ENCODE measurements at regions not wholly inside any gene's neighbourhood (a gene's known extent, or its start where the extent isn't known, plus 50 kb on each side); places are given as distances from the start of the nearest gene placed in this dataset.

DNA sequence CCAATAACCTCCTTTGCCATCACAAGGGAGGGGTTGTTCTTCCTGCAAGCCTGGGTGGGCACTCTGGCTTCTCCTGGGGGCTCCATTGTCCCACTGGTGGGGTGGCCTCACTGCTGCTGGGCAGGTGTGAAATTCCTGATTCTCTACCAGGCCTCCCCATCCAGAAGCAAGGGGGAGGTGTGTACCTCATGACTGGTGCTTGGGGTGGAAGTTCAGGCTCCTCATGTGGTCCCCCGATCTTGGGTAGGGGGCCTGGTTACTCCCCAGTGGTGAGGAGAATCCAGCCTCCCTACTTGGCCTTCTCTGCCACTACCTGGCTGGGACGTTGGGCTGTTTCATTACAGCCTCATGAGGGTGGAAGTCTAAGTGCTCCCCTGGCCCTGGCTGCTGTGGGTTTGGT is 433.9 kb downstream of the IRX2 start:
- Histone ChIP-seq H3K36me3 (ENCODE audit: control insufficient read depth in 1 of 2, insufficient read depth in 2 of 2, low read length in 2 of 2) (no peaks in the 10 kb centered on the region), H4K20me1 (ENCODE audit: insufficient read depth) (no peaks in the 10 kb centered on the region), H3K27me3 (ENCODE audit: insufficient read depth, low read length) (no peaks in the 10 kb centered on the region), H2AFZ (ENCODE audit: low read depth, low read length, poor library complexity, severe bottlenecking) (no peak overlapping the region), H3K9ac (ENCODE audit: low read length) (no peak overlapping the region), H3K9me2 (ENCODE audit: insufficient read depth) (no peaks in the 10 kb centered on the region), H3K4me2 (ENCODE audit: low read length) (no peak overlapping the region), H3K79me2 (ENCODE audit: insufficient read depth, low read length) (no peaks in the 10 kb centered on the region), H3K4me1 (ENCODE audit: control insufficient read depth in 1 of 2, insufficient read depth in 2 of 2, low read length in 2 of 2) (no peaks in the 10 kb centered on the region), H3K9me3 (ENCODE audit: control insufficient read depth in 1 of 2, insufficient read depth in 1 of 2, low read depth in 1 of 2, low read length in 2 of 2) (peaks cover 0 to 3% of the 10 kb centered on the region in 2 experiments; a peak in 2 of 4 replicates), H3K4me3 (replicated peaks in 1 of 2; ENCODE audit: low read depth in 1 of 2, low read length in 2 of 2) (no peak overlapping the region), H3K27ac (ENCODE audit: low read depth, low read length) (no peak overlapping the region)
- TF ChIP-seq ZNF274 (IDR thresholded peaks at IDR 0.05; ENCODE audit: low read depth, low read length) (no peak), YY1 (IDR thresholded peaks at IDR 0.05; ENCODE audit: extremely low read depth, insufficient replicate concordance, low read depth, low read length) (no peak), POLR2A (IDR thresholded peaks at IDR 0.05; ENCODE audit: borderline replicate concordance, extremely low read depth, insufficient read depth, insufficient read length) (no peak), JUND (IDR thresholded peaks at IDR 0.05) (no peak), SRF (IDR thresholded peaks at IDR 0.05; ENCODE audit: low read depth) (no peak), ELF1 (IDR thresholded peaks at IDR 0.05; ENCODE audit: borderline replicate concordance, low read depth) (no peak), SIN3A (IDR thresholded peaks at IDR 0.05; ENCODE audit: low read depth) (no peak), ZFX (IDR thresholded peaks at IDR 0.05) (no peak), EGR1 (IDR thresholded peaks at IDR 0.05; ENCODE audit: low read depth) (no peak), RAD21 (IDR thresholded peaks at IDR 0.05; ENCODE audit: low read depth) (no peak), SP1 (IDR thresholded peaks at IDR 0.05; ENCODE audit: low read depth) (no peak), CEBPB (IDR thresholded peaks at IDR 0.05; ENCODE audit: low read depth) (no peak)
- TF ChIP-seq, protein P1, sequence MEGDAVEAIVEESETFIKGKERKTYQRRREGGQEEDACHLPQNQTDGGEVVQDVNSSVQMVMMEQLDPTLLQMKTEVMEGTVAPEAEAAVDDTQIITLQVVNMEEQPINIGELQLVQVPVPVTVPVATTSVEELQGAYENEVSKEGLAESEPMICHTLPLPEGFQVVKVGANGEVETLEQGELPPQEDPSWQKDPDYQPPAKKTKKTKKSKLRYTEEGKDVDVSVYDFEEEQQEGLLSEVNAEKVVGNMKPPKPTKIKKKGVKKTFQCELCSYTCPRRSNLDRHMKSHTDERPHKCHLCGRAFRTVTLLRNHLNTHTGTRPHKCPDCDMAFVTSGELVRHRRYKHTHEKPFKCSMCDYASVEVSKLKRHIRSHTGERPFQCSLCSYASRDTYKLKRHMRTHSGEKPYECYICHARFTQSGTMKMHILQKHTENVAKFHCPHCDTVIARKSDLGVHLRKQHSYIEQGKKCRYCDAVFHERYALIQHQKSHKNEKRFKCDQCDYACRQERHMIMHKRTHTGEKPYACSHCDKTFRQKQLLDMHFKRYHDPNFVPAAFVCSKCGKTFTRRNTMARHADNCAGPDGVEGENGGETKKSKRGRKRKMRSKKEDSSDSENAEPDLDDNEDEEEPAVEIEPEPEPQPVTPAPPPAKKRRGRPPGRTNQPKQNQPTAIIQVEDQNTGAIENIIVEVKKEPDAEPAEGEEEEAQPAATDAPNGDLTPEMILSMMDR (IDR thresholded peaks at IDR 0.05 in 2 of 3, conservative IDR thresholded peaks at IDR 0.05 in 1 of 3; ENCODE audit: borderline replicate concordance in 1 of 3, insufficient read depth in 1 of 3, low read depth in 2 of 3, low read length in 2 of 3) = no peak
- TF ChIP-seq, protein P2, sequence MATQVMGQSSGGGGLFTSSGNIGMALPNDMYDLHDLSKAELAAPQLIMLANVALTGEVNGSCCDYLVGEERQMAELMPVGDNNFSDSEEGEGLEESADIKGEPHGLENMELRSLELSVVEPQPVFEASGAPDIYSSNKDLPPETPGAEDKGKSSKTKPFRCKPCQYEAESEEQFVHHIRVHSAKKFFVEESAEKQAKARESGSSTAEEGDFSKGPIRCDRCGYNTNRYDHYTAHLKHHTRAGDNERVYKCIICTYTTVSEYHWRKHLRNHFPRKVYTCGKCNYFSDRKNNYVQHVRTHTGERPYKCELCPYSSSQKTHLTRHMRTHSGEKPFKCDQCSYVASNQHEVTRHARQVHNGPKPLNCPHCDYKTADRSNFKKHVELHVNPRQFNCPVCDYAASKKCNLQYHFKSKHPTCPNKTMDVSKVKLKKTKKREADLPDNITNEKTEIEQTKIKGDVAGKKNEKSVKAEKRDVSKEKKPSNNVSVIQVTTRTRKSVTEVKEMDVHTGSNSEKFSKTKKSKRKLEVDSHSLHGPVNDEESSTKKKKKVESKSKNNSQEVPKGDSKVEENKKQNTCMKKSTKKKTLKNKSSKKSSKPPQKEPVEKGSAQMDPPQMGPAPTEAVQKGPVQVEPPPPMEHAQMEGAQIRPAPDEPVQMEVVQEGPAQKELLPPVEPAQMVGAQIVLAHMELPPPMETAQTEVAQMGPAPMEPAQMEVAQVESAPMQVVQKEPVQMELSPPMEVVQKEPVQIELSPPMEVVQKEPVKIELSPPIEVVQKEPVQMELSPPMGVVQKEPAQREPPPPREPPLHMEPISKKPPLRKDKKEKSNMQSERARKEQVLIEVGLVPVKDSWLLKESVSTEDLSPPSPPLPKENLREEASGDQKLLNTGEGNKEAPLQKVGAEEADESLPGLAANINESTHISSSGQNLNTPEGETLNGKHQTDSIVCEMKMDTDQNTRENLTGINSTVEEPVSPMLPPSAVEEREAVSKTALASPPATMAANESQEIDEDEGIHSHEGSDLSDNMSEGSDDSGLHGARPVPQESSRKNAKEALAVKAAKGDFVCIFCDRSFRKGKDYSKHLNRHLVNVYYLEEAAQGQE (IDR thresholded peaks at IDR 0.05; ENCODE audit: low read depth) = no peak
- ChIA-PET POLR2A (no interaction called here), RAD21 (ENCODE audit: low non-redundant PET in 1 of 2, low total read pairs in 2 of 2, uncharacterized antibody in 2 of 2, unreplicated experiment in 2 of 2) (no interaction called here), CTCF (no interaction called here)
- DNase-seq (ENCODE audit: low read depth, low spot score) (no peak), ATAC-seq (no peak)
- no TSS peak for BruUV-seq (replicated peaks)
- intact Hi-C loops (cut with micrococcal nuclease) = no loop called here

All from HCT116 (cell line).